ENCODE measurements at regions not wholly inside any gene's neighbourhood (a gene's known extent, or its start where the extent isn't known, plus 50 kb on each side); places are given as distances from the start of the nearest gene placed in this dataset.

- no peak overlapping the region for H3K27ac Mint-ChIP-seq
- ATAC-seq = no peak
- no peaks in the 10 kb centered on the region for H3K9me3 Mint-ChIP-seq
Measured at GRCh38 chr13:22212576-22212975, 541.7 kb downstream of the FGF9 start.

More at GRCh38 chr13:22212576-22212975, 541.7 kb downstream of the FGF9 start:
- peaks cover 34% of the 10 kb centered on the region for H3K4me1 Mint-ChIP-seq
- Histone ChIP-seq H3F3A (replicated peaks; ENCODE audit: low read depth) (no peaks in the 10 kb centered on the region), H3K4me3 (no peak overlapping the region), H3K4me2 (no peak overlapping the region), H3K79me2 (replicated peaks; ENCODE audit: insufficient read depth) (peaks cover 10% of the 10 kb centered on the region; the same call in 1 of the 2 replicates), H3K4me1 (ENCODE audit: insufficient read depth) (peaks cover 30% of the 10 kb centered on the region), H4K20me1 (replicated peaks; ENCODE audit: insufficient read depth) (no peaks in the 10 kb centered on the region), H3K27me3 (ENCODE audit: insufficient read depth) (no peaks in the 10 kb centered on the region), H2AFZ (no peak overlapping the region), H3K27ac (ENCODE audit: low read depth) (no peak overlapping the region), H3K9me2 (ENCODE audit: insufficient read depth) (no peaks in the 10 kb centered on the region; the same call in 1 of the 2 replicates), H3K36me3 (ENCODE audit: insufficient read depth) (no peaks in the 10 kb centered on the region)
- TF ChIP-seq ZNF114 (CRISPR knock-in tag; IDR thresholded peaks at IDR 0.05) (no peak), CREB1 (CRISPR knock-in tag; IDR thresholded peaks at IDR 0.05; ENCODE audit: low read depth) (no peak), POLR2AphosphoS5 (IDR thresholded peaks at IDR 0.05; ENCODE audit: low read depth) (no peak), NANOG (IDR thresholded peaks at IDR 0.05; ENCODE audit: borderline replicate concordance) (no peak), EZH2phosphoT487 (IDR thresholded peaks at IDR 0.05; ENCODE audit: unreplicated experiment) (no peak), REST (IDR thresholded peaks at IDR 0.05; ENCODE audit: unreplicated experiment) (no peak), JUNB (IDR thresholded peaks at IDR 0.05; ENCODE audit: unreplicated experiment) (no peak), EZH2 (IDR thresholded peaks at IDR 0.05; ENCODE audit: low read depth, unreplicated experiment) (no peak), ETS1 (IDR thresholded peaks at IDR 0.05) (no peak), CTCF (conservative IDR thresholded peaks at IDR 0.05; ENCODE audit: low read depth in 2 of 2) (no peak), ZNF331 (CRISPR knock-in tag; IDR thresholded peaks at IDR 0.05; ENCODE audit: low read depth) (no peak)
- H3K4me3 Mint-ChIP-seq = no peak overlapping the region
- no peak for DNase-seq (ENCODE audit: low spot score)
- H3K27me3 Mint-ChIP-seq (ENCODE audit: insufficient read depth, low read depth, poor library complexity) = peaks cover 13% of the 10 kb centered on the region
- peaks cover 4% of the 10 kb centered on the region; the same call in 1 of the 3 replicates for H3K36me3 Mint-ChIP-seq (ENCODE audit: low read depth)

Measured in GM23338 (cell line).